Testis (tissue), 2 donors: ENCODE measurements at regions not wholly inside any gene's neighbourhood (a gene's known extent, or its start where the extent isn't known, plus 50 kb on each side); places are given as distances from the start of the nearest gene placed in this dataset.

Experiments
- DNase-seq: peaks from one replicate; pipeline ENCODE4 v3.0.0-alpha.2; 2019
- H3K27ac ChIP-seq, 2 donors: fragments of 200-600 bp; sonication (generic); one replicate each; pipeline ENCODE4 v1.5.1; 2019
- H3K27me3 ChIP-seq: fragments of 200-600 bp; sonication (generic); one replicate; pipeline ENCODE4 v1.5.1; 2019
- H3K36me3 ChIP-seq: fragments of 200-600 bp; sonication (generic); one replicate; pipeline ENCODE4 v1.5.1; 2017; ENCODE audit warnings: low read depth; ENCODE audit errors: missing control alignments
- H3K4me1 ChIP-seq: fragments of 200-600 bp; sonication (generic); one replicate; pipeline ENCODE4 v1.5.1; 2019
- H3K4me3 ChIP-seq, 2 donors: fragments of 200-600 bp; sonication (generic); one replicate each; pipeline ENCODE4 v1.5.1; 2017 to 2019
- H3K9me3 ChIP-seq: fragments of 200-600 bp; sonication (generic); one replicate; pipeline ENCODE4 v1.5.1; 2017
- POLR2A ChIP-seq: fragments of 450-650 bp; IDR thresholded peaks from one replicate; pipeline ENCODE4 v1.6.1; 2017; ENCODE audit warnings: antibody characterized with exemption, mild to moderate bottlenecking, moderate library complexity
- WGBS, 2 donors: methylation state at CpG; one replicate each; pipeline ENCODE4 v1.1.5; 2018; 5-methylcytosine and 5-hydroxymethylcytosine counted together
- intact Hi-C: fragments of 100-400 bp; cut with DNase I; formaldehyde crosslinking; loops from one replicate; pipeline ENCODE4 v1.15.1; 2023; ENCODE audit warnings: low total_unique reads
- TF ChIP-seq, protein P1 (sequence below), 3 experiments: fragments of 450-650 bp in 2 of 3; fragments of 200-600 bp in 1 of 3; sonication (generic) in 1 of 3; IDR thresholded peaks; one replicate each; pipeline ENCODE4 v1.5.1; 2016 to 2019; ENCODE audit warnings: antibody characterized with exemption in 3 of 3, mild to moderate bottlenecking in 2 of 3, moderate library complexity in 1 of 3

DNA sequence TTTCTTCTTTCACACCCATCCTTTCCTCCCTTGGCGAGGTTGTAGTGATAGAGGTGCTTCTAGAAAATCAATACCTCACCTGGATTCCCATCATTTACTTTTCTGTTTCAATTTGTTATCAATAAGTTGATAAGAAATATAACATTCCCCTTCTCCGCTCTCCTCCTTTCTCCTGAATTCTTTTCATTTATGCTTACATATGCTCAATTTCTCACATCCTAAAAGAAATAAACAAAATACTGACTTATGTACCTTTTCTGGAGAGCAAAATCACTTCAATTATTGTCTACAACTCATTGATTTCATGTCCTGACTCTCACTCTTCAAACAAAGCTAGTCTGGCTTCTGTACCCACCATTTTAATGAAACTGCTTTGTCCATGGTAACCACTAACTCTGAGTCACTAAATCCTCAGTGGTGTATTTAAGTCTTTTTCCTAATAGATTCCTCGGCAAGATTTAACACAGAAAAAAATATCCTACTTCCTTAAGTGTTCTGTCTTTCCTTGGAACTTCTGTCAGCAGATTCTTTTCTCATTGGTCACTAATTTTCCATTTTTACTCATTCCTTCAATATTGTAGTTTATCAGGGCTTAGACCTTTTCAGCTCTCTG, 289.6 kb downstream of the RFPL4B start:
- Histone ChIP-seq H3K4me3 (no peak overlapping the region), H3K36me3 (no peaks in the 10 kb centered on the region), H3K4me1 (no peaks in the 10 kb centered on the region), H3K27ac (no peak overlapping the region), H3K27me3 (no peaks in the 10 kb centered on the region), H3K9me3 (no peaks in the 10 kb centered on the region)
- no peak for TF ChIP-seq POLR2A
- DNase-seq, result no peak
- intact Hi-C loops, result no loop called here
- WGBS, 2 donors, result 69 to 87% methylated on average over 3 of the region's 3 CpGs

DNA sequence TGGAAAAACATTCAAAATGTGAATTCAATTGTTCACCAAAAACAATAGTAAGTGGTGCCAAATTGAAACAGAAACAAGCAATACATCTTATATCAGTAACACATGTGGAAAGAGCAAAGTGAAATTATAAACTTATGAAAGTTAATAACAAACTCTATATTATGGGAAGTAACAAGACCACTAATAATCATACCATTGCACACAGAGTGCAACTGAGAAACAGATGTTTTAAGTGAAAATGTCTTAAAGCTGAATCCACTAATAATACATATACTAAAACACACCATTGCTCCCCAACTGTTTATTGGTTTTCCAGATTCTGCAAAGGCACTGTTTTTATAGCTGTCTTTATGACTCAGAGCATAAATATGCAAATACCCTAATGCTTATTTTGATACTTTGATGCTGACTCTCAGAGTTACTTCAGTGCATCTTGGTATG, 292.3 kb downstream of the RFPL4B start:
- intact Hi-C loops, result no loop called here
- DNase-seq, result no peak
- no peaks in the 10 kb centered on the region for H3K4me1 ChIP-seq

DNA sequence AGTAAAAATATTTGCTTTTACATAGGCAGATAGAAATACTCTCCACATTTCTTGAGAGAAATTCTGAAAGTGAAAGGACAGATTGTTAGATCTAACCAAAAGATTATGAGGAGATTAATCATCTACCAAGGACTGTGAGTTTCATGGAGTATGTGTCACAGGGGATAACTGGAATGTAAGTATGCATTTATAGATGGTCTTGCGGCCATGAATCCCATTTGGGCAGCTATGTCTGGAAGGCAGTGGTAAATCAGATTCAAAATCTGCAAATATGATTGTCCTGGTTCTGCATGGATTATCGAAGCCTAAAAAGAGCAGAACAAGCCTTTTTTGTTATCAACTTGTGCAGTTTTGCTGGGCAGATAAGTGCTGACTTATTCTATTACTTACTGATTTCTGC, 293.8 kb downstream of the RFPL4B start:
- DNase-seq, result no peak
- no peaks in the 10 kb centered on the region for H3K36me3 ChIP-seq
- no peaks in the 10 kb centered on the region for H3K9me3 ChIP-seq
- H3K27me3 ChIP-seq, result no peaks in the 10 kb centered on the region
- intact Hi-C loops, result no loop called here
- TF ChIP-seq, protein P1, sequence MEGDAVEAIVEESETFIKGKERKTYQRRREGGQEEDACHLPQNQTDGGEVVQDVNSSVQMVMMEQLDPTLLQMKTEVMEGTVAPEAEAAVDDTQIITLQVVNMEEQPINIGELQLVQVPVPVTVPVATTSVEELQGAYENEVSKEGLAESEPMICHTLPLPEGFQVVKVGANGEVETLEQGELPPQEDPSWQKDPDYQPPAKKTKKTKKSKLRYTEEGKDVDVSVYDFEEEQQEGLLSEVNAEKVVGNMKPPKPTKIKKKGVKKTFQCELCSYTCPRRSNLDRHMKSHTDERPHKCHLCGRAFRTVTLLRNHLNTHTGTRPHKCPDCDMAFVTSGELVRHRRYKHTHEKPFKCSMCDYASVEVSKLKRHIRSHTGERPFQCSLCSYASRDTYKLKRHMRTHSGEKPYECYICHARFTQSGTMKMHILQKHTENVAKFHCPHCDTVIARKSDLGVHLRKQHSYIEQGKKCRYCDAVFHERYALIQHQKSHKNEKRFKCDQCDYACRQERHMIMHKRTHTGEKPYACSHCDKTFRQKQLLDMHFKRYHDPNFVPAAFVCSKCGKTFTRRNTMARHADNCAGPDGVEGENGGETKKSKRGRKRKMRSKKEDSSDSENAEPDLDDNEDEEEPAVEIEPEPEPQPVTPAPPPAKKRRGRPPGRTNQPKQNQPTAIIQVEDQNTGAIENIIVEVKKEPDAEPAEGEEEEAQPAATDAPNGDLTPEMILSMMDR (IDR thresholded peaks at IDR 0.05), result no peak
- TF ChIP-seq POLR2A, result no peak
- no peaks in the 10 kb centered on the region for H3K4me1 ChIP-seq
- 55 to 67% methylated on average over 2 of the region's 2 CpGs for WGBS, 2 donors
- no peak overlapping the region for H3K27ac ChIP-seq
- H3K4me3 ChIP-seq, result no peak overlapping the region

More for the DNA sequence above, 292.3 kb downstream of the RFPL4B start:
- Histone ChIP-seq H3K36me3 (no peaks in the 10 kb centered on the region), H3K4me3 (no peak overlapping the region), H3K9me3 (no peaks in the 10 kb centered on the region), H3K27me3 (no peaks in the 10 kb centered on the region), H3K27ac (no peak overlapping the region)
- TF ChIP-seq POLR2A, result no peak
- TF ChIP-seq, protein P1 (IDR thresholded peaks at IDR 0.05), result no peak

DNA sequence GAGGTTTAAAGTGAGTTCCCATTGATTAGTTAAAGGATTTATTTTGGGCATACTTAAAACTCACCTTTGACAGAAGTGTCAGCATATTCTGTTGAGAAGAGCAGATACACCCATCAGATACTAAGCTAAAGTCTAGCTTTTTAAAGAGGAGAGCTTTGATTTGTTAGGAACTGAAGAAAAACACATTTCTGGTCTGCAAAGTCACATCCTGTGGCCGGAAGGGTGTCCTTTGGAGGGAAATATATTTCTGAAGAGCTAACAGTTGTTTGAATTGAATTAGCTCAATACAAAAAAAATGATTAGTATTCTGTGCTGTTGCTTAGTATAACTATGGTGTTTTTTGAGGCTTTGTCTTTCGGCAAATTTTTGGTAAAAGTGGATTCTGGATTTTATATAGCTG, 302.7 kb downstream of the RFPL4B start:
- WGBS, 2 donors, result 89 to 93% methylated on average over 2 of the region's 2 CpGs
- no peak overlapping the region for H3K4me3 ChIP-seq
- H3K27ac ChIP-seq, result no peak overlapping the region
- intact Hi-C loops, result no loop called here
- H3K36me3 ChIP-seq, result no peaks in the 10 kb centered on the region
- no peak for DNase-seq
- TF ChIP-seq, protein P1 (IDR thresholded peaks at IDR 0.05), result no peak
- no peak for TF ChIP-seq POLR2A
- H3K4me1 ChIP-seq, result peaks cover 5% of the 10 kb centered on the region
- H3K27me3 ChIP-seq, result no peaks in the 10 kb centered on the region
- no peaks in the 10 kb centered on the region for H3K9me3 ChIP-seq

DNA sequence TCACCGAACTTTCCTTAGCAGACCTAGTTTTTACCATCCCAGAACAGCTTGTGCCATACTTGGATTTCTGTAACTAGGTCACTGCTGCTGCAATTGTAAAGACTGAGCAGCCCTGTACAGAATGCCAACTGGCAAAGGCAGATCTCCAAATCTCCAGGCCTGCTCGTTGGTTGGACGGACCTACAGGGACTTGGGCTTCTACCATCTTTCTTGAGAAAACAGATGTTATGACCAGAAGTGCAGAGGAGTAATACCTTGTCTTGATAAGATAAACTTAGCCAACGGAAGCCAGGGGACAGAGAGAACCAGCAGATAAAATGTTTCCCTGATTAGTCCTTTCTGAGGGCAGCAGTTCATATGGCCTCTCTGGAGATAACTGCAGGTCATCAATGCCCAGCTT, 304.1 kb downstream of the RFPL4B start:
- Histone ChIP-seq H3K27me3 (no peaks in the 10 kb centered on the region), H3K4me1 (peaks cover 5% of the 10 kb centered on the region), H3K9me3 (no peaks in the 10 kb centered on the region), H3K36me3 (no peaks in the 10 kb centered on the region), H3K4me3 (no peak overlapping the region), H3K27ac (peak overlapping the region in 1 of 2 donors; percentile 43)
- TF ChIP-seq, protein P1 (IDR thresholded peaks at IDR 0.05), result no peak
- no peak for TF ChIP-seq POLR2A
- intact Hi-C loops, result no loop called here
- peak; percentile 33 for DNase-seq
- 36 to 50% methylated on average over 4 of the region's 4 CpGs for WGBS, 2 donors
